Uterus (tissue), 2 donors: ENCODE measurements at regions not wholly inside any gene's neighbourhood (a gene's known extent, or its start where the extent isn't known, plus 50 kb on each side); places are given as distances from the start of the nearest gene placed in this dataset.

Experiments
- CTCF ChIP-seq, 4 experiments: fragments of 200-600 bp in 2 of 4; fragments of 450-650 bp in 2 of 4; sonication (generic) in 2 of 4; IDR thresholded peaks; one replicate each; pipeline ENCODE4 v1.5.1; 2016 to 2019; ENCODE audit warnings: antibody characterized with exemption in 4 of 4, mild to moderate bottlenecking in 2 of 4, moderate library complexity in 1 of 4
- POLR2A ChIP-seq, 2 donors: fragments of 450-650 bp; IDR thresholded peaks; one replicate each; pipeline ENCODE4 v1.6.1; 2016; ENCODE audit warnings: antibody characterized with exemption in 2 of 2, mild to moderate bottlenecking in 1 of 2, moderate library complexity in 1 of 2

GRCh38 chr11:116366980-116367645, 405.7 kb downstream of the BUD13 start:
- TF ChIP-seq POLR2A (IDR thresholded peaks at IDR 0.05) (no peak), CTCF (IDR thresholded peaks at IDR 0.05) (no peak)
